Activated CD4-positive, CD25-positive, alpha-beta regulatory T cell treated with anti-CD3 and anti-CD28 coated beads, Interleukin-2, amount 50 U/mL, for 72 hours (primary cell): ENCODE measurements at regions not wholly inside any gene's neighbourhood (a gene's known extent, or its start where the extent isn't known, plus 50 kb on each side); places are given as distances from the start of the nearest gene placed in this dataset.

Experiments
- DNase-seq: peaks from one replicate; pipeline ENCODE4 v3.0.0; 2021

- no peak for DNase-seq
Measured at GRCh38 chr16:66135421-66135831, 231.1 kb upstream of the CDH5 start.

DNA sequence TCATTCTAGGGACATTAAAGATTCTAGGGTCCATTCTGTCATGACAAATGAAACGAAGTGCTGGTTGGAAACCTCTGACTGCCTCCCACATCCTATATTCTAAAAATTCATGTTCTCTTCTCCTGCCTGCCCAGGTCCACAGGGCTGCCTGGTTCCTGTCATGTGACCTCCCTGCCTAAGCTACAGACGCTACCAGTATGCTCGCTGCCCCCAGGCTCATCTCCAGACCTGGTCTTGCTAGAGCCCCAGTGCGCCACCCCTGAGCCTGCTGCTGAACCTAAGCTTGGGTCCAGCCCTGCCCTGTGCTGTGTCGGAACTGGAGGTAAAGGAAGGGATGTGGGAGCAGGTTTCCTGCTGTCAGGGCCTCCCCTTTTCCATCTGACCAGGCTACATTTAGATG is 231.6 kb upstream of the CDH5 start:
- no peak for DNase-seq

- no peak for DNase-seq
Measured at GRCh38 chr16:66133643-66134338, 232.7 kb upstream of the CDH5 start.

- no peak for DNase-seq
Measured at GRCh38 chr16:66131895-66132294, 234.6 kb upstream of the CDH5 start.

DNA sequence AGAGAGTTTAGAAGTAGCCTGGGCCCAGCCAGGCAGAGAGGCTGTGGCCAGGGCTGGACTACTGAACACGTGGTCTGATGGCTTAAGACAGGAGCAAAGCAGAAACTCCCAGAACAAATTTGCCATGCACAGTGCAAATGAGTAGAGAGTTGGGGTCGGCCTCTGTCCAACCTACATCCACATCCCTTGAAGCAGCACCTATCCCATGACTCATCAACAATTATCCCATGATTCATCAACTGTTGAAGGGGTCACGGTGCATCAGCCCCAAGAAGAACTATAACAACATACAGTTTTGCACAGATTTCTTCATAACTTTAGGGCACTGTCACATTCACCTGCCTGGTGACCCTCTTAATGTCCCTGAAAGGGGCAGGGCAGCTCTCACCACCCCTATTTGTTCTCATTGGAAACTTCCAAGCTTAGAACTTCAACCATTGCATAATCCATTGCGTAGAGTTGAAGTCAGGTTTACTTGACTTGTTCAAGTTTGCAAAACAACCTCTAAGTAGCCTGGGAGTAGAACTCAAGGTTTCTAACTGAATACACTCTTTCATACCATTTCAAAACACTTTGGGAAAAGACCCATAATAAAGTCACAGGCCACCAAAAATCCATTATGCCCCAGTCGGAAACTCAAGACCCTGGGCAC is 235.2 kb upstream of the CDH5 start:
- no peak for DNase-seq

GRCh38 chr16:66130296-66130905 is 236.1 kb upstream of the CDH5 start:
- no peak for DNase-seq

- DNase-seq = no peak
Measured at GRCh38 chr16:66129196-66129595, 237.3 kb upstream of the CDH5 start.

DNA sequence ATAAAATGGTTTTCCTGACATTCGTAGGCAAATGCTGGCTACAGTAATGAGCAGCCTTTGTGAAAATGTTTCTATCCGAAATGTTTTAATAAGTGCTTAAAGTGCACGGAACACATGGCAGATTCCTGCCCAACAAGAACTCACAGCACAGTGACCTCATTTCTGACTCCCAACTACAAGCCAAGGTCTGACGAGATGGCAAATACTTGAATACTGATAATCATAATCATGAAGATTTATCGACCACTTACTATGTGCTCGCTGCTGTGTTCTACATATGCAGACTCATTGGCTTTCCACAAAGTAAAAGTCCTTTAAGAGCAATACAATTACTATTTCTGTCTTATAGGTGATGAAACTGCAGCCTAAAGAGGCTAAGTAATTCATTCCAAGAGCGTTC is 238.1 kb upstream of the CDH5 start:
- no peak for DNase-seq

DNA sequence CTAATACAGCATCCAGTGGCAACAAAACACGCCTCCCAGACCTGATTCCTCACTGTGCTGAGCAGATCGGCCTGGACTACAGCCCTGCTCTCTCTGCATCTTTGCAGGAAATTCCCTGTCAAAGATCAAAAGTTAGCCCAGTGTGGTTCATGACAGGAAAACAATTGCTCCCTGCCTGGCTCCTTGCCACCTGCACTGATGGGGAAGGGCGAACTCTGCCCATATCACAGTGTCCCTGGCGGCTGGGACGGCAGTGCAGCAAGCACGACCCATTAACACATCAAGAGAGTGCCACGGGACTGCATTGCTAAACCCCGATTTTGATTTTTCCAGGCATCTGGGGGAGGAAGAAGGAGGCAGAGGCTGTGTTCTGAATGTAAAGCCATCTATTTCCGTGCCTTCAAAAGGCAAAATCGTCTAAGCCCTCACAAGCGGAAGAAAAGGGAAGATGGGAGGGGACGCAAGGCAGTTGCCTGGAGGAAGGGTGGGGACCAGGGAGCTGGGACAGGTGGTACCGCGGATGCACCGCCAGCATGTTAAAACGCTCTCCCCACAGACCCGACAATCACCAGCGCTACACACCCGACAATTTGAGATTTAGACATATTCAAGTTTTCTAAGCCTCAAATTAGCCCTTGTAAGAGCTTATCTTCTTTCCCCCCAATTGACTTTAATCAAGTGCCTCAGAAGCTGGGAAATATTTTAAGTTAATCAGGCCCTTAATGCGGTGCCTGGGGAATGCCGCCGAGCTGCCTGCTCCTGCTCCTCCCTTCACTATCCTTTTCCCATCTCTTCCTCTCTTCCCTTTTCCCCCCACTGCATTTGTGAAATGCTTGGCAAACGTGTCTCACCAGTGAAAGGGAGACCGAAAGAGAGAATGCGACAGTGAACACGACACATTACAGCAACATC is 238.8 kb upstream of the CDH5 start:
- DNase-seq = no peak

DNA sequence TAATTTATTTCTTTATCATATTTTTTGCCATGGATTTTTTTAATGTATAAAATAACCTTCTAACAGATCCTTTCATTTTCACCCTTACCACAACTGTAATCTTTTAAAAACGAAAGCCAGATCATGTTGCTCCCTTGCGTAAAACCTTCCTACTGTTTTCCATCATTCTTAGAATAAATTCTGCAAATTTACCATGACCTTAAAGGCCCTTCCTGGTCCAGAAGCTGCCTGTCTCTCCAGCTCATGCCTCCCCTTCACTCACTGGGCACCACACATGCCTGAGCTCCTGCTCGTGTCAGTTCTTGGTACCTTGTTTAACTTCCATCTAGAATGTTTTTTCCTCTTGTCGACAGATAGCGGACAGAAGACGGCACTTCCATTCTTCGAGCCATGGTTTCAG is 245.0 kb upstream of the CDH5 start:
- DNase-seq = no peak

DNA sequence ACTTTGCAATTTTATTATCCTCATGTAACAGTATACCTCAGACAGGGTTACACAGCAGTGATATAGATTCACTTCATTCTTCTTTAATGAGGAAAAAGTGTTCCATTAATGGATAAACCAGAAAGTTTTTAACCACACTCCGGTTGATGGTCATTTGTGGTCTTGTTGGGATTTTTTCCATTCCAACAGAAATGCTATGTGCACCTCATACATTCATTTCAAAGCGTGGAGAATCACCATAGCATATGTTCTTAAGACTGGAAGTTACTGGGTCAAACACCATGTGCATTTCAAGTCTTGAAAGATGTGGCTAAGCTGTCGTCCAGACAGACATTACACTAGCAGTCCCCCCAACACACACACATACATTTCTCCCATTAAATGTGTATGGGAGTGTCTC is 245.8 kb upstream of the CDH5 start:
- no peak for DNase-seq

GRCh38 chr16:66116163-66117002 is 250.1 kb upstream of the CDH5 start:
- DNase-seq = no peak

DNA sequence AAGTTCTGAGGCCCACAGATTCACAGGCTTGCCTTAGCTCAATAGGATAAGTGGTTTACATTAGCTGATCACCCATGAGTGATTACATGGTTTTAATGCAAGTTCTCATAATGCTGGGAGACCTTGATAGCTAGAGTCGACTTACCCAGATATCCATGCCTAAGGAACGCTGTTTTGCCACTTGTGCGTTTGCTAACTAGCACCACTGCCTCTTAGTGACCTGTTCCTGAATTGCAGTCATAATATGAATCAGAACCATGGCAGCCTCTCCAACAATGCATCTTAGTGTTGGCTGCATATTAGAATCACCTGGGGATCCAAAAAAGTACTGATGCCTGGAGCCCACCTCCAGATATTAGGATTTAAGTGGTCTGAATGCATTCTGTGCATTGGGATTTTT is 251.1 kb upstream of the CDH5 start:
- DNase-seq = no peak

DNA sequence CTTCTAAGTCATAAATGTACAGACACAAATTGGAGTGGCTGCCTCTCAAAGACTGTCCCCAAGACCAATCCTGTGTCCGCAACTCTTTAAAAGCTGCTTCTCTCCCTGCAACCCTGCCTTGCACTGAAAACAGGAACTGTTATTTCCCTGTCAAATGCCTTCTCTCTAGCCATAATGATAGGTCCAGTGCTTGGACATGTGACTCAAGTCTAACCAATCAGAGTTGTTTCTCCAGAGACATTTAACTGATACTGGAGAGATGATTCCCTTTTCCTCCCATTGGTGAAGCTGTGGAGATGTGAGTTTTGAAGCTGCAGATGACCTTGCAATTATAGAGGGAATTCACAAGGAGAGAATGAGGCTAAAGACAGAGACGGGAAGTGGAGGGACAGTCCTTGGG is 253.3 kb upstream of the CDH5 start:
- no peak for DNase-seq

GRCh38 chr16:66109677-66110076 is 256.8 kb upstream of the CDH5 start:
- DNase-seq = no peak

DNA sequence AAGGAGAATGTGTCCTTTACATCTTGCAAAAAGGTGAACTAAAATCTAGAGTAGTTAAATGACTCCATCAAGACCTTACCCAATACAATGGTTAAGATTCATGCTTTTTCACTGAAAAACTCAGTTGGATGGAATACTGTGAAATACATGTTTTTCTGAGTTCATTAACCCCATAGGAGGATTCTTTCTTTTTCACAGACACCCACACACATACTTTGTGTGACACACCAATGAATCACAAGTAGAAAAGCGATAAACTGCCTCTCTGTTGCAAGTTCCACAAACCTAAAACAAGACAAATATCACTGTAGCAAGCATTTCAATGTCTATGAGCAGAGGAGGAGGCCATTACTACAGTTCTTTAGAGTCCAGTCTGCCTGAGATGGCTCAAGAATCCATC is 258.8 kb upstream of the CDH5 start:
- no peak for DNase-seq

DNA sequence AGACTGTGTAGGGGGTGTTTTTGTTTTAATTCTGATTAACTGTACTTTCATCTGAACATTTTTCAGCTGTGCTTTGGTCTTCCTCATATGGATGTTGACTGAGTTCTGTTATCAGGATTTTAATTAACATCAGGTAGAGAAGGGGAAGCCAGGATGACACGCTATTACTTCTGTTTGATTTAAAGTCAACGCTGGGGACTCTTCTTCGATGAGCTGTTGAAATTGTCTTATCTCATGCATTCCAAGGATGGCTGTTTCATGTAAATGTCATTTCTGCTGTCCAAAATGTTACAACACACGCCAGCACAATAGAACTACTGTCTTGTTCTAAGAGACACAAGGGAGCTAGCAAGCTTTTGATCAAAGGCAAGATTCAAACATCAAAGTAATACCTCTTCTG is 263.3 kb upstream of the CDH5 start:
- DNase-seq = no peak

DNA sequence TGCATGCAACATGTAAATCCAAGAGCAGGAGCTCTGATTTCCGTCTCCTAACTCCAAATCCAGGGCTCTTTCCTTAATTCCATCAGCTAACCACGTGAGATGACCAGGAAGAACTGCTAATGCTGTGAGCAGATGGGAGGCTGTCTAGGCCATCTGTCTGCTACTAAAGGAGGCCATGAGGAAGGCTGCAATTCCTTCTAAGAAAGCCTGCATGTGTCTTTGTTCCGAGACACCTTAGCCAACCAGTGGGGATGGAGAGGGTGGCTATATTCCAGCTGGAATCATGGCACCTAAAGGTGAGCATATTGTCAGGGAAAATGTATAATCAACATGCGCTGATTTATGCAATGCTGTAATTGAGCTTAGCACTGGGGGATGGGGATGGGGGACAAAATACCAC is 267.2 kb upstream of the CDH5 start:
- no peak for DNase-seq

- DNase-seq = no peak
Measured at GRCh38 chr16:66097751-66098150, 268.7 kb upstream of the CDH5 start.

DNA sequence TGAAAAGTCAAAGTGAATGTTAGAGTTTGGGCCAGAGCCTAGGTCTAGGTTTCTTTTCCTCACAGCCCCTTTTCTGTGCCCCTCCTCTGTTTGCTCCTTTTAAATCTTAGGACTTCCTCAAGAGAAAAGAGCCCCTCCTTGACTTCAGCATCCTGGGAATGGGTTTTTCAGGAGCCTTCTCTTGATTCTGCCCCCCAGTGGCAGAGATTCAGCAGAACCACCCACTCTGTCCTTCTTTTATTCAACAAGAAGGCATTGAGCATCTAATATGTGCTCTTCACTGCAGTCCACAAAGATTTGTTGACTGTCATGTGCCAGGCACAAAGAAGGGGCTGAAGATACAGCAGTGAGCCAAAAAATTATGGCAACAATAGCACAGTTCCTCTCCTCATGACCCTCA is 270.8 kb upstream of the CDH5 start:
- no peak for DNase-seq

DNA sequence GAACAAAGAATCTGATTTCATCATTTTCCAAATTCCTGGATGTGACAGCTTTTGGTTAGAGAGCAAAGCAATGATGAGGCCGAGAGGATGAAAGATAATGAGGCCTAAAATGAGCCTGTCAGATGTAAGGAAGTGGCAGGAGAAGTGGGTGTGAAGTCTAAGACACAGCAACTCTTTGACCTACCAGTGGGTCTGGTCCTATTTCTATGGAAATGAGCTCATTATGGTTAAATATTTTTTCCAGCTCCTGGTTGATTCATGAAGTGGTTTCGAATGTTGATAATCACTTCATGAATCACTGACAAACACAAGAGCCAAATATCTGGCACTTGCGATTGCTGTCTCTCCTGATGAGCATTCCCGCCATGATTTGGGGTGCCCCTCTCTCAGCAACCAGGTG is 273.3 kb upstream of the CDH5 start:
- DNase-seq = no peak

- no peak for DNase-seq
Measured at GRCh38 chr16:66091471-66091891, 275.0 kb upstream of the CDH5 start.

DNA sequence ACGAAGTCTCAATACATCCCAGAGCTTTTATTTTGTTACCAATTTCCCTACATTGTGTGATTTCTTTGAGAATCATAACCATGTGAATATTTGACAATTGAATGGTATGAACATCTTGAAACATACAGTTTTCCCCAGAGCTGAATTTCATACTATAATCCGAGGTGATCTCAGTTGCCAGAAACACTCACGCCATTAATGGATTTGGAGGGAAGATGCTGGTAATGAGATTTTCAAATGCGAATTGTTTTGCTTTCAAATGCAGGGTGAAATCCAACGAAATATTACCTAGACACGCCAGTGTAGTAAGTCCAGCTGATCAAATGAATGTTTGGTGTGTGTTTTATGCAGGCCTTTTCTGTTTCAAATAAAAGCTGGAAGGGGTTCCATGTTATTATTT is 277.8 kb upstream of the CDH5 start:
- DNase-seq = no peak
